ENCODE measurements at regions not wholly inside any gene's neighbourhood (a gene's known extent, or its start where the extent isn't known, plus 50 kb on each side); places are given as distances from the start of the nearest gene placed in this dataset.

DNA sequence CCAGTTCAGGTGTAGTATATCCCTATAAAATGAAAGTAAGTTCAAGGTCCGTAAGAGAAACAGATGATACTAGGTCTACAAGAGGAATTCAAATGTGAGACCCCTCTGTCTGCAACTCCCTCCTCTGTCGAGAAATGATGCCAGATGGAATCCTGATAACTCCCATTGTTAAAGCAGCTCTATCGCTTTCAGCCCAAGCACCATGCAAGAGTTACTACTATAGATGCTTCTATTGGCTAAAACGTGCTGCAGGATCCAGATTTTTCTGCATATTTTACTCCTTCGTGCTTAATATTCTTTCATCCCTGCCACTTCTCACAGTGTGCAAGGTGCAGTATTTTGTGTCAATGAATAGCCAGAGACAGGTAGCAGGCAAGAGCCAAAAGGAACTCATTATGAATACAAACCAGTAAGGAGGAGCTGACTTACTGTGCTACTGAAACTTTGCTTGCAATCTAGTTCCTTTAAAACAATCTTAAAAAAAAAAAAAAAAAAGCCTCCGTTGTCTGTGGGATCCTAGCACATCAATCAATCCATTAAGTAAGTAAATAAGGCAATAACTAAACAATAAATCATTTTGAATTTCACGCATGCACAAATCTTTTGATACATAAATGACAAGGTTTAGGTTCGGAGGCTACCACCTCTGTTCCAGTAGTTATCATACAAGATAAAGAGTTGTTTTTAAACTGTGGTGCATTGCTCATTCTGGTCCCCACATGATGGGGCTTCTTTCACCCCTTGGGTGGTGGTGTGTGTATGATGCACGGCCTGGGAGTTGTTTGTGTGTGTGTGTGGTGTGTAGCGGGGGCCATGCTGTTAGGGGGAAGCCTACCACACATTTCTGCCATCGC lies 151.1 kb upstream of the MPDZ start:
- TF ChIP-seq, protein P1, sequence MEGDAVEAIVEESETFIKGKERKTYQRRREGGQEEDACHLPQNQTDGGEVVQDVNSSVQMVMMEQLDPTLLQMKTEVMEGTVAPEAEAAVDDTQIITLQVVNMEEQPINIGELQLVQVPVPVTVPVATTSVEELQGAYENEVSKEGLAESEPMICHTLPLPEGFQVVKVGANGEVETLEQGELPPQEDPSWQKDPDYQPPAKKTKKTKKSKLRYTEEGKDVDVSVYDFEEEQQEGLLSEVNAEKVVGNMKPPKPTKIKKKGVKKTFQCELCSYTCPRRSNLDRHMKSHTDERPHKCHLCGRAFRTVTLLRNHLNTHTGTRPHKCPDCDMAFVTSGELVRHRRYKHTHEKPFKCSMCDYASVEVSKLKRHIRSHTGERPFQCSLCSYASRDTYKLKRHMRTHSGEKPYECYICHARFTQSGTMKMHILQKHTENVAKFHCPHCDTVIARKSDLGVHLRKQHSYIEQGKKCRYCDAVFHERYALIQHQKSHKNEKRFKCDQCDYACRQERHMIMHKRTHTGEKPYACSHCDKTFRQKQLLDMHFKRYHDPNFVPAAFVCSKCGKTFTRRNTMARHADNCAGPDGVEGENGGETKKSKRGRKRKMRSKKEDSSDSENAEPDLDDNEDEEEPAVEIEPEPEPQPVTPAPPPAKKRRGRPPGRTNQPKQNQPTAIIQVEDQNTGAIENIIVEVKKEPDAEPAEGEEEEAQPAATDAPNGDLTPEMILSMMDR (IDR thresholded peaks at IDR 0.05; ENCODE audit: unreplicated experiment), result no peak
- no peak for DNase-seq (ENCODE audit: low spot score)
- no peaks in the 10 kb centered on the region for H3K9me3 Mint-ChIP-seq (ENCODE audit: unreplicated experiment)
- peak overlapping the region; percentile 85 for H3K27ac Mint-ChIP-seq (ENCODE audit: unreplicated experiment)
- no peaks in the 10 kb centered on the region for H3K36me3 Mint-ChIP-seq (ENCODE audit: low read depth, unreplicated experiment)
- peaks cover 42% of the 10 kb centered on the region for H3K4me1 Mint-ChIP-seq (ENCODE audit: unreplicated experiment)
- peaks cover 6% of the 10 kb centered on the region for H3K27me3 Mint-ChIP-seq (ENCODE audit: unreplicated experiment)
- peak overlapping the region; percentile 82 for H3K4me3 Mint-ChIP-seq (ENCODE audit: unreplicated experiment)

DNA sequence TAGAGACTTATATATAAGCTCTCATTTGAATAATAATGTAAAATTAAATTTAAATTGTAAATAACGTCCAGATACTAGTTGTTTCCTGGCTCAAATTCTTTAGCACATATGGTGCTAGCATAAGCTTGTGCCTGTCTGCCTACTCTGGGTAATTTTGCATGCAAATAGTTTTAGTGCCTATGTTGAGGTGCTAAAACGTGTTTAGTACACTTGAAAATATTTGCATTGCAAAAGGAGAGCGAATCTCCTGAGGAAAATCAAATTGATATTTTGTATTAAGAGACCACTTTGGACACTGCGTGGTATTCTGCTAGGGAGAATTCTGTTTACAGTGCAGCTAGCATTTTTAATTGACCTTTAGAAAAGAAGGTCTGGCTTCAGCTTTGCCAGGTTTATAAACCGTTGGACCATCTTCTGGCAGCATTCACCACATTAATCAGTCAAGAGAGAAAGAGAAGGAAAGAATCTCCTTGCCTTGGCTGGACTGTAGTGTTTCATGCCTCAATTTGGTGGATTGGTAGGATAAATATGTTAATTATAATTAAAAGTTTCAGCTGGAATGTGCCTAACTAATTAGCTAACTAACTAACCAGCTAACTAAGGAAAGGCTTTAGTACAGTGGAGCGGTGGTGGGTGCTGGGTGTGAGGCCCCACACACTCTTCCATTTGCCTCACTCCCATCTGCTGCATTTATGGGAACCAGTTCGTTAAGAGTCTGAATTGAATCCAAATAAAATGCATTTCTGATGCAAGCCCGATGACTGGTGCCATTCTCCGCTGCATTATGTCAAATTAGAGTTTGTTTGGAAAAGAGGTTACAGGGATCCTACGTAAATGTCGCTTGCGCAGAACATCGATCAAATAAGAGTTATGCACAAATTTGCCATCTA lies 150.1 kb upstream of the MPDZ start:
- peak overlapping the region; percentile 55 for H3K27ac Mint-ChIP-seq (ENCODE audit: unreplicated experiment)

DNA sequence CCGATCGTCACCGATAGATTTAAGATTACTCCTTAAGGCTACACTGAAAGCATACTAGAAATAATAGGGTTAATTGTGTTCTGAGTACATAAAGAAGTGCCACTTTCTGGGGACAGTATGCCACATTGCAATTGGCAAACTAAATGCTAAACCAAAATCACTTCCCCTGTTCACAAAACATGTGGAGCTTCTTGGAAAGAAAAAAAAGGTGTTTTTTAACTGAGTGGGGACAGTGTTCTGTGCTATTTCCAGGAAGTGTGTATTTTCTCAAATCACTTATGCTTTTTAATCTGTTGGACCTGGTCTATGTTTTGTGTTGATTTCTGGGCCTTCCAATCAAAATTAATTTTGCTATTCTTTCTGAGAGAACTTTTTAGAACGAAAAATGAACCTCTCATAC lies 149.3 kb upstream of the MPDZ start:
- Mint-ChIP-seq H3K4me3 (ENCODE audit: unreplicated experiment) (peak overlapping the region; percentile 79), H3K9me3 (ENCODE audit: unreplicated experiment) (no peaks in the 10 kb centered on the region), H3K27ac (ENCODE audit: unreplicated experiment) (peak overlapping the region; percentile 83), H3K27me3 (ENCODE audit: unreplicated experiment) (peaks cover 6% of the 10 kb centered on the region), H3K36me3 (ENCODE audit: low read depth, unreplicated experiment) (no peaks in the 10 kb centered on the region), H3K4me1 (ENCODE audit: unreplicated experiment) (peaks cover 51% of the 10 kb centered on the region)
- TF ChIP-seq, protein P1 (IDR thresholded peaks at IDR 0.05; ENCODE audit: unreplicated experiment), result no peak
- DNase-seq (ENCODE audit: low spot score), result no peak

More for the DNA sequence above, 150.1 kb upstream of the MPDZ start:
- Mint-ChIP-seq H3K36me3 (ENCODE audit: low read depth, unreplicated experiment) (no peaks in the 10 kb centered on the region), H3K27me3 (ENCODE audit: unreplicated experiment) (peaks cover 6% of the 10 kb centered on the region), H3K4me1 (ENCODE audit: unreplicated experiment) (peaks cover 43% of the 10 kb centered on the region), H3K9me3 (ENCODE audit: unreplicated experiment) (no peaks in the 10 kb centered on the region), H3K4me3 (ENCODE audit: unreplicated experiment) (peak overlapping the region; percentile 82)
- no peak for DNase-seq (ENCODE audit: low spot score)
- TF ChIP-seq, protein P1 (IDR thresholded peaks at IDR 0.05; ENCODE audit: unreplicated experiment), result no peak

DNA sequence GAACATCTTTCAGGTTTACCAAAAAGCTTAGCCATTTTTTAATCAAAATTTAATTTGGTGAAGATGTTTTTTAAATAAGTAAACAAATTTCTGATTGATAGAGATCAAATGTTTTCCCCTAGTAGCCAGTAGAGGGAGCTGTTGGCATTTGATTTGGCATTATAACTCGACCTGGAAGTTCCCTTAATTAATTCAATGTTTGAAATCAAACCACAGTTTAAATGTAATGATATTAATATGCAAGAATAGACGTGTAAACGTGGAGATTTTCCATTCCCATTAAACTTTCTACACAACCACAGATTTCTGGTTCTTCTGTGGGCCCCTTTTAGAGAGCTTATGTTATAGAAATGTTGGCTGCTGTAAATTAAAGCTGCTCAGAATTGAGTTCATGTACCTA lies 148.1 kb upstream of the MPDZ start:
- H3K36me3 Mint-ChIP-seq (ENCODE audit: low read depth, unreplicated experiment), result no peaks in the 10 kb centered on the region
- no peak overlapping the region for H3K4me3 Mint-ChIP-seq (ENCODE audit: unreplicated experiment)
- H3K27ac Mint-ChIP-seq (ENCODE audit: unreplicated experiment), result no peak overlapping the region
- DNase-seq (ENCODE audit: low spot score), result peak; percentile 14
- H3K9me3 Mint-ChIP-seq (ENCODE audit: unreplicated experiment), result no peaks in the 10 kb centered on the region
- H3K4me1 Mint-ChIP-seq (ENCODE audit: unreplicated experiment), result peaks cover 48% of the 10 kb centered on the region
- TF ChIP-seq, protein P1 (IDR thresholded peaks at IDR 0.05; ENCODE audit: unreplicated experiment), result peak; percentile 92
- H3K27me3 Mint-ChIP-seq (ENCODE audit: unreplicated experiment), result peaks cover 6% of the 10 kb centered on the region

All from endothelial cell (in vitro differentiated cells).